Aorta (tissue), 5 donors: ENCODE measurements at regions not wholly inside any gene's neighbourhood (a gene's known extent, or its start where the extent isn't known, plus 50 kb on each side); places are given as distances from the start of the nearest gene placed in this dataset.
A peak's percentile ranks its signal among the peaks of the same experiment; 100 is the strongest.
"Not testable (repeated sequence)": the region's sequence is repeated elsewhere in the genome, so short reads cannot be mapped to it uniquely, and the experiment has no call there.

Source experiments
- ATAC-seq: fragments of 200-7000 bp; cut with Tn5 transposase; one replicate; pipeline ENCODE4 v1.9.1; 2022; ENCODE audit warnings: moderate library complexity; ENCODE audit not compliant: low FRiP score
- DNase-seq, 2 donors: peaks; one replicate each; pipeline ENCODE4 v3.0.0-alpha.2; 2020
- H3K27ac ChIP-seq, 2 donors: one replicate each; pipeline ENCODE4 v1.5.1; 2013; ENCODE audit warnings: low read length in 2 of 2, mild to moderate bottlenecking in 2 of 2, moderate library complexity in 2 of 2, control low read depth in 1 of 2, inconsistent platforms in 1 of 2, low read depth in 1 of 2
- H3K27me3 ChIP-seq, 2 donors: one replicate each; pipeline ENCODE4 v1.6.1; 2013; ENCODE audit warnings: control low read depth in 1 of 2, low read length in 1 of 2, mild to moderate bottlenecking in 1 of 2, moderate library complexity in 1 of 2; ENCODE audit not compliant: insufficient read depth in 2 of 2, control insufficient read depth in 1 of 2
- H3K36me3 ChIP-seq, 2 donors: one replicate each; pipeline ENCODE4 v1.6.1; 2013; ENCODE audit warnings: control low read depth in 1 of 2, low read length in 1 of 2, mild to moderate bottlenecking in 1 of 2; ENCODE audit not compliant: insufficient read depth in 2 of 2, control insufficient read depth in 1 of 2
- H3K4me1 ChIP-seq, 2 donors: one replicate each; pipeline ENCODE4 v1.6.1; 2013; ENCODE audit warnings: low read length in 2 of 2, control low read depth in 1 of 2, mild to moderate bottlenecking in 1 of 2, moderate library complexity in 1 of 2; ENCODE audit not compliant: insufficient read depth in 2 of 2, control insufficient read depth in 1 of 2
- H3K4me3 ChIP-seq, 2 donors: one replicate each; pipeline ENCODE4 v1.5.1; 2013; ENCODE audit warnings: low read length in 2 of 2, control low read depth in 1 of 2, mild to moderate bottlenecking in 1 of 2
- H3K9me3 ChIP-seq: one replicate; pipeline ENCODE4 v1.6.1; 2013; ENCODE audit warnings: mild to moderate bottlenecking, low read length; ENCODE audit not compliant: control insufficient read depth
- WGBS, 2 donors: extraction: QIAGEN DNeasy Blood & Tissue Kit; methylation state at CpG; one replicate each; pipeline ENCODE4 v1.1.7; 2013; 5-methylcytosine and 5-hydroxymethylcytosine counted together
- intact Hi-C, 2 donors: fragments of 100-400 bp; cut with DNase I; formaldehyde crosslinking; loops; one replicate each; pipeline versions ENCODE4 v1.14.2 to v1.15.0; 2022
- donor health status: healthy with polysubstance abuse.
- donor health status: Bipolar disorder and iron deficiency.
- donor health status: DM: no; HTN: no; CAD: no.
- donor health status: DM: no; HTN: no; CAD: no.
- donor health status: DM: yes; HTN: yes; CAD: no.

DNA sequence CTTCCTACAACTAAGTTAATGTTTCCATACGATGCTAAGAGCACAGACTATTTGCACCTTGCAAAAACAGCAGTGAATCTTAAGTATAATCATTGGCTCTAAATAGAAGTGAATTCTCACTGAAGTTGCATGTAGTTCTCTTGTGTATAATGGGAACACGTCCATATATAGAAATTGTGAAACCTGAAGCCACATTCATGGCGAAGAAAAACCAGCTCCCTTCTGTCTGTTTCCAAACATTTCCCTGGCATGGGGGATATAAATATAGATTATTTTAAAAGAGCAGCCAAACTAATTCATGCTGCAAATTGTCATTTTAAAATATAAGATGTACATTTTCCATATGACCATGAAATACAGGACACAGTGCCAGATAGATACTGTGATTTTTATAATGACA is 71.1 kb downstream of the TRAM1L1 start:
- no peak for ATAC-seq
- no peak for DNase-seq
- H3K27me3 ChIP-seq, result no peaks in the 10 kb centered on the region

DNA sequence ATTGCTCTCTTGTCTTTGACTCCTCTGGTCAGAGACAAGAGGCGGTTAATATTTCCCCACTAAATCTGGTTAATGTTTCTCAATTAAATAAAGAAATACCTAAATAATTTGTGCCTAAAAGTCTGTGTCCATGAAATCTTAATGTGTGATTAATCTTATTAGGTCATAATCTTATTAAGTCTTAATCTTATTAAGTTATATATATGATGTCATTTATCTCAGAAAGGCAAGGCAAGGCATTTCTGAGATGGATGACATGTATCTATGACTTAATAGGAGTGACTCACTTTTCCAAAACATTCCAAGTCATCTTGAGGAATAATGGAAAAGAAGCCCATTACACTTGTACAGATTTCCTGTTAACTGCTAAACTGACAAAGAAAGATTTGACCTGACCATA is 74.7 kb downstream of the TRAM1L1 start:
- WGBS, 2 donors, result 86 to 93% methylated on average over 1 of the region's 1 CpG
- H3K4me1 ChIP-seq, result no peaks in the 10 kb centered on the region
- no peaks in the 10 kb centered on the region for H3K27me3 ChIP-seq
- no peaks in the 10 kb centered on the region for H3K36me3 ChIP-seq
- no peak for ATAC-seq
- H3K9me3 ChIP-seq, result no peaks in the 10 kb centered on the region
- H3K27ac ChIP-seq, result no peak overlapping the region
- intact Hi-C loops, result no loop called here
- no peak for DNase-seq
- H3K4me3 ChIP-seq, result no peak overlapping the region

More for the DNA sequence above, 71.1 kb downstream of the TRAM1L1 start:
- no peaks in the 10 kb centered on the region for H3K9me3 ChIP-seq
- no peak overlapping the region for H3K27ac ChIP-seq
- no peak overlapping the region for H3K4me3 ChIP-seq
- H3K36me3 ChIP-seq, result no peaks in the 10 kb centered on the region
- intact Hi-C loops, result no loop called here
- no peaks in the 10 kb centered on the region for H3K4me1 ChIP-seq
- 17 to 20% methylated on average over 3 of the region's 3 CpGs for WGBS, 2 donors

DNA sequence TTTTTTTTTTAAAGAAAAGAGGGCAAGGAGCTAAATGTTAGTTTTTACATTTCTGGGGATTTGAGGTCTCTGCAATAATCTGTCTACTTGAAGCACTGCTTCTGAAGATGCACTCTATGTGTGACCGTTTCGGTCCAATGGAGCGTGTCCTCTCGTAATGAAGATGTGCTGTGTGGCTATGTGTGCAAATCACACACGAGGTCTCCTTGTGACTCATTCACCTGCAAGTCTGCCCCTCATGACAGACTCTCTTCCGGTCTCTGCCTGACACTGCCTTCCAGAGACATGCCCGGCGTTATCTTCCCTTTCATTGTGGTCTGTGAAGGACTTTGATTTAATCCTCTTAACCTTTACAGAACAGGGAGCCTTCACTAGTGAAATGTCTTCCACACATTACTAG is 84.3 kb downstream of the TRAM1L1 start:
- H3K4me1 ChIP-seq, result no peaks in the 10 kb centered on the region
- WGBS, 2 donors, result 90% methylated on average over 8 of the region's 8 CpGs
- no peaks in the 10 kb centered on the region for H3K9me3 ChIP-seq
- H3K36me3 ChIP-seq, result no peaks in the 10 kb centered on the region
- no peaks in the 10 kb centered on the region for H3K27me3 ChIP-seq
- no peak overlapping the region for H3K4me3 ChIP-seq
- H3K27ac ChIP-seq, result no peak overlapping the region
- intact Hi-C loops, result no loop called here
- DNase-seq (no peak), ATAC-seq (peak; percentile 33)

DNA sequence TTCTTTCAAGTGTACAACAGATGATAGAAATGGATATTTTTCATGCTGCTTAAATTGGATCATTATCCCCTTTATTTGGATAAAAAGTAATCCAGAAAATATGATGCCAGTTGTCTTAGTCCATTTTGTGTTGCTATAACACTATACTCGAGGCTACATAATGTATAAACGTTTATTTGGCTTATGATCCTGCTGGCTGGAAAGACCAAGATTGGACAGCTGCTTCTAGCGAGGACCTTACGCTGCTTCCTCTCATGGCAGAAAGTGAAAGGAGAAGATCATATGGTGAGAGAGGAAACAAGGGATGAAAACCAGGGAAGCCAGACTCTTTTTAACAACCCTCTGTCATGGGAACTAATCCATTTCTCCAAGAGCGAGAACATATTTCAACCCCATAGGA is 102.7 kb downstream of the TRAM1L1 start:
- 78 to 82% methylated on average over 5 of the region's 5 CpGs for WGBS, 2 donors
- Histone ChIP-seq H3K9me3 (no peaks in the 10 kb centered on the region), H3K27ac (no peak overlapping the region), H3K27me3 (no peaks in the 10 kb centered on the region), H3K4me1 (no peaks in the 10 kb centered on the region), H3K36me3 (no peaks in the 10 kb centered on the region), H3K4me3 (no peak overlapping the region)
- ATAC-seq (no peak), DNase-seq (no peak)
- intact Hi-C loops, result no loop called here

DNA sequence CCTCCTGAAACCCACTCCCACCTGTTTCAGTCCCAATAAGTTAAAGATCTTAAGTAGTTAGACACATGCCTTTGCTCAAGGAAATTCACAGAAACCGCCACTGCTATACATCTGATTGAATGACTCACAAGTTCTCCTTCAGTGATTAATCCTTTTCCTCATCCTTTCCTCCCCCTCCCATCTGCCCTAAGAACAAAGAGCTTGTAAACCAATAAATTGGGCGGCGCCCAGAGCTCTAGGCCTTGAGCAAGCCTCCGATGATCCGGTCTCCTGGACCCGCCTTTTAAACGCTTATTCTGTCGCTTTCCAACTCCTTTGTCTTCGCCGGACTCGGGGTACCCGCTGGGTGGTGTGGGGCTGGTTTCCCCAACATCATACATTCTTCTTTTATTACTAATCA is 104.9 kb downstream of the TRAM1L1 start:
- H3K4me1 ChIP-seq, H3K36me3 ChIP-seq, H3K4me3 ChIP-seq, intact Hi-C loops, H3K27ac ChIP-seq, DNase-seq, H3K27me3 ChIP-seq, ATAC-seq, H3K9me3 ChIP-seq: not testable (repeated sequence)
- WGBS, 2 donors, result 85 to 86% methylated on average over 12 of the region's 12 CpGs

DNA sequence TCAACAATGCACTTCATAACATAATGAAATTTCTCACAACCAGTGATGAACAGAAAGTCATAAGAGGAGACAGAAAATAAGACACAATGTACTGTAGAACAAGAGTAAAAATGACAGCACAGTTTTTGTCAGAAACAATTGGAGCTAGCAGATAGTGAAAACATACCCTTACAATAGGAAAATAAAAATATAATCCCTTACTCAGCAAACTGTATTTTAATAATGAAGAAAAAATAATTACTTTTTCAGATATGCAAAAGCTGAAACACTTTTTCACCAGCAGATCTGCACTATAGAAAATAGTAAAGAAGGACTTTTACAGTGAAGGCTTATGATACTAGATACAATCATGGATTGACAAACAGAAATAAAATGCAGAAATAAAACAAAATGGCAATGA is 126.3 kb downstream of the TRAM1L1 start:
- H3K9me3 ChIP-seq, result no peaks in the 10 kb centered on the region
- DNase-seq, result no peak
- H3K4me1 ChIP-seq, result no peaks in the 10 kb centered on the region
- H3K27ac ChIP-seq, result no peak overlapping the region
- H3K4me3 ChIP-seq, result no peak overlapping the region
- intact Hi-C loops, result no loop called here
- ATAC-seq, result no peak
- no peaks in the 10 kb centered on the region for H3K27me3 ChIP-seq
- H3K36me3 ChIP-seq, result no peaks in the 10 kb centered on the region

DNA sequence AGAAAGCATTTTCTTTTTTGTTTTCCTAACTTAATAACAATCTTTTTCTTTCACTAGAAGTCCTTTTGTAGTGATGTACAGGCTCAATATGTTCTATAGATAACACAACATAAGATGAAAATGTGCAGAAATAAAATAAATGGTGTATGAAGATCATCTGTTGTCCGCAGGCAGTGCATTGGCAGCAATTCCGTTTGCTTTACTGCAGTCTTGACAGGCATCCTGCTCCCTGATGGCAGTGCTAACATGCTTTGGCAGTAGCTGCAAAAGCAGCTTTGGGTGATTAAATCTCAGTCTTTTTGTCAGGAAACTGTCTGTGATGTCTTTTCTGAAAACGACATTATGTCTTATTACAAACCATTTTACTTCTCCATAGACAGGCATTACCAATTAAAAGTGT is 131.4 kb downstream of the TRAM1L1 start:
- no peak overlapping the region for H3K4me3 ChIP-seq
- H3K27ac ChIP-seq, result no peak overlapping the region
- H3K36me3 ChIP-seq, result no peaks in the 10 kb centered on the region
- 22 to 35% methylated on average over 3 of the region's 3 CpGs for WGBS, 2 donors
- H3K4me1 ChIP-seq, result no peaks in the 10 kb centered on the region
- intact Hi-C loops, result no loop called here
- peaks cover 0 to 2% of the 10 kb centered on the region in 2 donors for H3K27me3 ChIP-seq
- no peaks in the 10 kb centered on the region for H3K9me3 ChIP-seq
- ATAC-seq (no peak), DNase-seq (no peak)

DNA sequence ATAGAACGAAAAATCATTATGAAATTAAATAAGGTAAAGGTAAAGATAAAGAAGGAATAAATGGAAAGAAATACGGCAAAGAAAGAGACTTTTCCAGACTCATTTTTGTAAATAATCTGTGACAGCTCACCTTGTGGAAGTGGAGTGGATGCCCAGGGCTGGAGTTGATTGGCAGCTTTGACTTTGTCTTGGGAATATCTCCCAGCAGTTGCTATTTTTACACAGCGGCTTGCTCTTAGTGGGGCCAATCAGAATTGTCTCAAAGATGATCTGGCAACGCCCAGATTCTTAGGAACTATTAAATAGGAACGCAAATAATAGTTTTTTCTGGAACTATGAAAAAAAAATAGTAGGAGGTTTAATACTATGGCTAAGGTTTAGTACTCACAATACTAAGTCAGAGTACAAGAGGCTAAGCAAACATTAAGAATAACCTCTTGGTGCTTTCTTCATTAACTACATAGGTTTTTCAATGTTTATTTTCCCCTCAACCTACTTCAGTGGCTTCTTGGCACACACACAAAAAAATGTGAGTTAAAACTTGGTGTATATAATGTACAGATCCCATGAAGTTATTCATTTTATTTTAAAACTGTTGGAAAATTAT is 132.7 kb downstream of the TRAM1L1 start:
- no peaks in the 10 kb centered on the region for H3K36me3 ChIP-seq
- intact Hi-C loops, result no loop called here
- 45 to 53% methylated on average over 5 of the region's 5 CpGs for WGBS, 2 donors
- no peaks in the 10 kb centered on the region for H3K4me1 ChIP-seq
- H3K4me3 ChIP-seq, result no peak overlapping the region
- no peaks in the 10 kb centered on the region for H3K9me3 ChIP-seq
- H3K27ac ChIP-seq, result no peak overlapping the region
- peaks cover 0 to 2% of the 10 kb centered on the region in 2 donors for H3K27me3 ChIP-seq
- no peak for ATAC-seq
- DNase-seq, result no peak

DNA sequence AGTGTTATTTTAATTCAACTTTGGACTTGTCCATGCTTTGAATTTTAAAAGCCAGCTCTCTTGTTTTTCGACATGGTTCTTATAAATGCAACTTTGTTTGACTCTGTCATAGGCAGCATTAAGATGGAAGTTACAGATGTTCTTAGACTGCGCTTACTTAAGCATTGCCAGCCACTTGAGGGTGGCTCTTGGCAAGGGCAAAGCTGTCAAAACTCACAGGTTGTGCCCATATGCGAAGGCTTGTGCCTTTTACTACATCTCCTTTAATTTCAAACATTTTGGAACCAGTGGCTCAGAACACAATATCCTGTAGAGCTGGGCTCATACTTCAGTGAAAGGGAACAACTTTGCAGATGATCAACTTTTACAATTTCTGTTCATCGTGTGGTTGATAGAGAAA is 135.5 kb downstream of the TRAM1L1 start:
- H3K27me3 ChIP-seq, result peaks cover 0 to 2% of the 10 kb centered on the region in 2 donors
- H3K4me3 ChIP-seq, result no peak overlapping the region
- 73 to 79% methylated on average over 4 of the region's 4 CpGs for WGBS, 2 donors
- no peaks in the 10 kb centered on the region for H3K9me3 ChIP-seq
- no peak for DNase-seq
- no peak for ATAC-seq
- H3K27ac ChIP-seq, result no peak overlapping the region
- intact Hi-C loops, result no loop called here
- no peaks in the 10 kb centered on the region for H3K4me1 ChIP-seq
- no peaks in the 10 kb centered on the region for H3K36me3 ChIP-seq
